Inferior parietal cortex (tissue), 1 donor: ENCODE measurements at regions not wholly inside any gene's neighbourhood (a gene's known extent, or its start where the extent isn't known, plus 50 kb on each side); places are given as distances from the start of the nearest gene placed in this dataset.

ENCODE experiments used
- DNase-seq: peaks from one replicate; pipeline ENCODE4 v3.0.0-alpha.2; 2016; ENCODE audit errors: extremely low spot score

GRCh38 chr1:157189096-157189495 lies 50.9 kb upstream of the ETV3 start:
- no peak for DNase-seq
